K562 (cell line): ENCODE measurements at regions not wholly inside any gene's neighbourhood (a gene's known extent, or its start where the extent isn't known, plus 50 kb on each side); places are given as distances from the start of the nearest gene placed in this dataset.

Source experiments
- ATAC-seq: fragments of 200-7000 bp; cut with Tn5 transposase; 3 replicates; pipeline ENCODE4 v1.9.1; 2020; ENCODE audit warnings: moderate library complexity
- BruUV-seq: library from RNA; stranded (reverse); fragments of 400-500 nt; replicated peaks from 2 replicates; lab custom pipeline; 2021; lab: Mats Ljungman, UMichigan
- CTCF ChIA-PET: fragments of 300-600 bp; formaldehyde crosslinking; extraction: SDS; loops from one replicate; lab custom pipeline; 2021; ENCODE audit warnings: low intra/inter-chr PET ratio; lab: Yijun Ruan, JAX
- POLR2A ChIA-PET: fragments of 300-600, 350-650 bp; sonication (Branson Sonifier 250); formaldehyde crosslinking; extraction: SDS; loops from one replicate; lab custom pipeline; 2021; ENCODE audit warnings: antibody characterized with exemption, inconsistent platforms; lab: Yijun Ruan, JAX
- DNase-seq, 4 experiments: peaks; one replicate each; pipeline versions ENCODE4 v3.0.0 to v3.0.0-alpha.2; 2011 to 2018; ENCODE audit warnings: low spot score in 3 of 4, mixed read lengths in 3 of 4; ENCODE audit errors: extremely low read depth in 1 of 4
- FAIRE-seq: peaks from 2 replicates; lab custom pipeline; 2011; peaks lifted over from hg19 to GRCh38; lab: Jason Lieb, UNC
- H2AFZ ChIP-seq: 2 replicates; pipeline ENCODE4 v1.6.0; 2011; ENCODE audit warnings: low read depth, low read length, control low read depth, inconsistent platforms
- H3K27ac ChIP-seq: fragments of 200-600 bp; 3 replicates; pipeline ENCODE4 v1.8.0; 2011; ENCODE audit warnings: low read depth, mild to moderate bottlenecking, control low read depth, inconsistent platforms, low read length, moderate library complexity, mixed read lengths; ENCODE audit errors: extremely low read depth
- H3K27me3 ChIP-seq, 2 experiments: fragments of 300-600 bp in 1 of 2; 2 replicates in 1 of 2; 3 replicates in 1 of 2; pipeline versions ENCODE4 v1.6.0 to v1.8.0; 2011; ENCODE audit warnings: inconsistent platforms in 2 of 2, low read length in 2 of 2, mild to moderate bottlenecking in 1 of 2, mixed read lengths in 1 of 2, moderate library complexity in 1 of 2; ENCODE audit not compliant: control insufficient read depth in 2 of 2, insufficient read depth in 2 of 2
- H3K36me3 ChIP-seq: fragments of 300-600 bp; 3 replicates; pipeline ENCODE4 v1.8.0; 2011; ENCODE audit warnings: mild to moderate bottlenecking, low read length, inconsistent platforms; ENCODE audit not compliant: control insufficient read depth, insufficient read depth
- H3K4me1 ChIP-seq, 2 experiments: fragments of 200-600 bp in 1 of 2; replicated peaks in 1 of 2; 2 replicates in 1 of 2; 3 replicates in 1 of 2; pipeline versions ENCODE4 v1.5.1 to v1.8.0; 2011; ENCODE audit warnings: inconsistent platforms in 2 of 2, low read length in 2 of 2, mild to moderate bottlenecking in 1 of 2, mixed read lengths in 1 of 2, moderate library complexity in 1 of 2; ENCODE audit not compliant: control insufficient read depth in 2 of 2, insufficient read depth in 2 of 2
- H3K4me2 ChIP-seq: 2 replicates; pipeline ENCODE4 v1.6.1; 2011; ENCODE audit warnings: low read length, control low read depth, inconsistent platforms, mixed read lengths; ENCODE audit not compliant: insufficient read depth
- H3K4me3 ChIP-seq: fragments of 200-600 bp; sonication (generic), shearing (Covaris generic); 2 replicates; pipeline ENCODE4 v1.5.1; 2016; ENCODE audit warnings: control low read depth, inconsistent platforms
- H3K79me2 ChIP-seq: fragments of 200-600 bp; 3 replicates; pipeline ENCODE4 v1.8.0; 2011; ENCODE audit warnings: low read length, inconsistent platforms; ENCODE audit not compliant: control insufficient read depth, insufficient read depth
- H3K9ac ChIP-seq, 2 experiments: 2 replicates each; pipeline versions ENCODE4 v1.6.0 to v1.6.1; 2011; ENCODE audit warnings: low read depth in 2 of 2, low read length in 2 of 2, control low read depth in 1 of 2, inconsistent platforms in 1 of 2, mild to moderate bottlenecking in 1 of 2, mixed read lengths in 1 of 2; ENCODE audit not compliant: insufficient read depth in 1 of 2
- H3K9me1 ChIP-seq: one replicate; pipeline ENCODE4 v1.6.0; 2011; ENCODE audit warnings: inconsistent platforms, mild to moderate bottlenecking, low read length, moderate library complexity; ENCODE audit not compliant: control insufficient read depth, insufficient read depth
- H3K9me3 ChIP-seq: replicated peaks from 2 replicates; pipeline ENCODE4 v1.5.1; 2011; ENCODE audit warnings: low read depth, low read length, inconsistent platforms; ENCODE audit not compliant: control insufficient read depth, insufficient read depth
- H4K20me1 ChIP-seq: replicated peaks from 2 replicates; pipeline ENCODE4 v1.6.1; 2011; ENCODE audit warnings: low read length, inconsistent platforms, mixed read lengths; ENCODE audit not compliant: control insufficient read depth, insufficient read depth
- ESRRA ChIP-seq: fragments of 450-650 bp; IDR thresholded peaks from 2 replicates; pipeline ENCODE4 v1.6.1; 2014; ENCODE audit warnings: low read depth, mild to moderate bottlenecking, moderate library complexity, borderline replicate concordance
- ETV1 ChIP-seq: fragments of 450-650 bp; conservative IDR thresholded peaks from 2 replicates; pipeline ENCODE4 v1.6.1; 2016; ENCODE audit warnings: missing genetic modification characterization, control low read depth, low read depth, missing compliant biosample characterization
- GTF2F1 ChIP-seq: IDR thresholded peaks from 2 replicates; pipeline ENCODE4 v1.6.1; 2011; ENCODE audit warnings: low read depth, low read length, improper control_type of control experiment
- KDM1A ChIP-seq, 2 experiments: fragments of 450-650 bp; IDR thresholded peaks; 2 replicates each; pipeline ENCODE4 v1.6.1; 2016; ENCODE audit warnings: mild to moderate bottlenecking in 2 of 2
- KLF16 ChIP-seq: IDR thresholded peaks from 2 replicates; pipeline ENCODE4 v1.6.1; 2016; ENCODE audit warnings: antibody characterized with exemption
- NR4A1 ChIP-seq, 2 experiments: fragments of 250-450 bp in 1 of 2; fragments of 450-650 bp in 1 of 2; sonication (Bioruptor Pico) in 1 of 2; IDR thresholded peaks; 2 replicates each; pipeline versions ENCODE4 v1.4.0 to v1.6.1; 2016 to 2020; ENCODE audit warnings: mild to moderate bottlenecking in 2 of 2, missing compliant biosample characterization in 1 of 2, missing genetic modification characterization in 1 of 2, moderate library complexity in 1 of 2
- RBM17 ChIP-seq: fragments of 200-400 bp; formaldehyde crosslinking; IDR thresholded peaks from 2 replicates; pipeline ENCODE4 v1.6.1; 2017; ENCODE audit warnings: low read depth, mild to moderate bottlenecking, low read length, borderline replicate concordance
- YY1 ChIP-seq, 3 experiments: IDR thresholded peaks; 2 replicates each; pipeline ENCODE4 v1.6.1; 2011; ENCODE audit warnings: low read length in 2 of 3, mild to moderate bottlenecking in 2 of 3, moderate library complexity in 2 of 3, borderline replicate concordance in 1 of 3, control low read depth in 1 of 3, low read depth in 1 of 3; ENCODE audit not compliant: insufficient read depth in 3 of 3, insufficient replicate concordance in 2 of 3, control insufficient read depth in 1 of 3, insufficient read length in 1 of 3; ENCODE audit errors: extremely low read depth in 1 of 3
- ZBTB12 ChIP-seq: fragments of 250-450 bp; sonication (Bioruptor Pico); IDR thresholded peaks from 2 replicates; pipeline ENCODE4 v1.4.0; 2020
- ZNF197 ChIP-seq: fragments of 200-800 bp; sonication (Bioruptor generic); IDR thresholded peaks from 2 replicates; pipeline ENCODE4 v1.6.1; 2016; ENCODE audit warnings: low read depth, missing genetic modification characterization, missing compliant biosample characterization
- ZNF589 ChIP-seq: fragments of 200-800 bp; sonication (Bioruptor generic); IDR thresholded peaks from 2 replicates; pipeline ENCODE4 v1.6.1; 2016; ENCODE audit warnings: low read depth, missing genetic modification characterization, missing compliant biosample characterization
- WGBS: fragments of 100-300 bp; shearing (Covaris generic); methylation state at CpG from one replicate; pipeline ENCODE4 v1.1.6; 2016; ENCODE audit warnings: low coverage, mixed read lengths; ENCODE audit not compliant: insufficient coverage; ENCODE audit errors: missing lambda C conversion rate; 5-methylcytosine and 5-hydroxymethylcytosine counted together
- in situ Hi-C: fragments of 300-500 bp; cut with MboI; formaldehyde crosslinking; loops from 4 replicates; pipeline ENCODE4 v1.15.0; 2018; ENCODE audit warnings: inconsistent platforms, mixed read lengths
- intact Hi-C: fragments of 100-400 bp; cut with micrococcal nuclease; formaldehyde crosslinking; loops from 2 replicates; pipeline ENCODE4 v1.14.2; 2022
- TF ChIP-seq, protein P1 (sequence below): IDR thresholded peaks from 3 replicates; pipeline ENCODE4 v1.6.1; 2011; ENCODE audit warnings: borderline replicate concordance, mild to moderate bottlenecking; ENCODE audit not compliant: insufficient read length, insufficient read depth
- TF ChIP-seq, protein P2 (sequence below): sonication (generic); formaldehyde crosslinking; IDR thresholded peaks from 2 replicates; pipeline ENCODE4 v1.8.1; 2022; ENCODE audit warnings: missing genetic modification reagents

DNA sequence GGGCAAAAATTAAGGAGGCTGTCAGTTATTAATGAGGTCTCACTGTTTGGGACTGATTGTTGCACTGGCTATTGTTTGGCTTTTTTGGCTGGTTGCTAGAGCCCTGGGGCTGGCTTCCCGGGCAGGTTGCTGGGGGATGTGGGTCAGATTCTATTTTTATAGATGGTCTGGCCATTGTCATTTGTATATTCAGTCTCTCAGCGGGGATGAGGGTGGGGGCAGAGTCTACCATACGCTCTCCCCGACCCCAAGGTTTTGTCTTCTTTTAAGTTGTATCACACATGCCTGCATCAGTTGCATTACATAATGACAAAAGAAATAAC lies 84.3 kb upstream of the GRB10 start:
- intact Hi-C loops (no loop called here), in situ Hi-C loops (no loop called here)
- DNase-seq = no peak
- no peak for ATAC-seq
- TF ChIP-seq GTF2F1 (no peak), KDM1A (IDR thresholded peaks at IDR 0.05) (no peak), ESRRA (no peak), KLF16 (no peak), NR4A1 (CRISPR knock-in tag; IDR thresholded peaks at IDR 0.05) (no peak), NR4A1 (tag; IDR thresholded peaks at IDR 0.05) (no peak), ZNF197 (CRISPR knock-in tag) (no peak), ETV1 (no peak), ZBTB12 (CRISPR knock-in tag) (no peak), RBM17 (no peak), ZNF589 (CRISPR knock-in tag) (no peak), YY1 (IDR thresholded peaks at IDR 0.05; ENCODE audit: borderline replicate concordance in 1 of 3, control insufficient read depth in 1 of 3, extremely low read depth in 1 of 3, insufficient read depth in 3 of 3, insufficient read length in 1 of 3, insufficient replicate concordance in 2 of 3, low read depth in 1 of 3, low read length in 2 of 3) (no peak)
- TF ChIP-seq, protein P1, sequence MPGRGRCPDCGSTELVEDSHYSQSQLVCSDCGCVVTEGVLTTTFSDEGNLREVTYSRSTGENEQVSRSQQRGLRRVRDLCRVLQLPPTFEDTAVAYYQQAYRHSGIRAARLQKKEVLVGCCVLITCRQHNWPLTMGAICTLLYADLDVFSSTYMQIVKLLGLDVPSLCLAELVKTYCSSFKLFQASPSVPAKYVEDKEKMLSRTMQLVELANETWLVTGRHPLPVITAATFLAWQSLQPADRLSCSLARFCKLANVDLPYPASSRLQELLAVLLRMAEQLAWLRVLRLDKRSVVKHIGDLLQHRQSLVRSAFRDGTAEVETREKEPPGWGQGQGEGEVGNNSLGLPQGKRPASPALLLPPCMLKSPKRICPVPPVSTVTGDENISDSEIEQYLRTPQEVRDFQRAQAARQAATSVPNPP = no peak
- TF ChIP-seq, protein P2, sequence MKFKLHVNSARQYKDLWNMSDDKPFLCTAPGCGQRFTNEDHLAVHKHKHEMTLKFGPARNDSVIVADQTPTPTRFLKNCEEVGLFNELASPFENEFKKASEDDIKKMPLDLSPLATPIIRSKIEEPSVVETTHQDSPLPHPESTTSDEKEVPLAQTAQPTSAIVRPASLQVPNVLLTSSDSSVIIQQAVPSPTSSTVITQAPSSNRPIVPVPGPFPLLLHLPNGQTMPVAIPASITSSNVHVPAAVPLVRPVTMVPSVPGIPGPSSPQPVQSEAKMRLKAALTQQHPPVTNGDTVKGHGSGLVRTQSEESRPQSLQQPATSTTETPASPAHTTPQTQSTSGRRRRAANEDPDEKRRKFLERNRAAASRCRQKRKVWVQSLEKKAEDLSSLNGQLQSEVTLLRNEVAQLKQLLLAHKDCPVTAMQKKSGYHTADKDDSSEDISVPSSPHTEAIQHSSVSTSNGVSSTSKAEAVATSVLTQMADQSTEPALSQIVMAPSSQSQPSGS (CRISPR knock-in tag) = no peak
- H4K20me1 ChIP-seq = no peaks in the 10 kb centered on the region
- H3K9me1 ChIP-seq = no peaks in the 10 kb centered on the region
- POLR2A ChIA-PET = no interaction called here
- no peaks in the 10 kb centered on the region for H3K36me3 ChIP-seq
- CTCF ChIA-PET = no interaction called here
- no peak overlapping the region for H3K4me3 ChIP-seq
- H3K79me2 ChIP-seq = no peaks in the 10 kb centered on the region
- H2AFZ ChIP-seq = no peak overlapping the region
- no peaks in the 10 kb centered on the region for H3K9me3 ChIP-seq
- no peak overlapping the region for H3K27ac ChIP-seq
- no peak overlapping the region for H3K9ac ChIP-seq
- no peak overlapping the region for H3K4me2 ChIP-seq
- no TSS peak for BruUV-seq
- WGBS = 3% methylated on average over 4 of the region's 4 CpGs
- H3K27me3 ChIP-seq = peaks cover 12 to 35% of the 10 kb centered on the region in 2 experiments; a peak in 4 of 5 replicates
- H3K4me1 ChIP-seq = no peaks in the 10 kb centered on the region
- no peak for FAIRE-seq
